Colonic mucosa (tissue), 4 donors: ENCODE measurements at regions not wholly inside any gene's neighbourhood (a gene's known extent, or its start where the extent isn't known, plus 50 kb on each side); places are given as distances from the start of the nearest gene placed in this dataset.
A peak's percentile ranks its signal among the peaks of the same experiment; 100 is the strongest.

Source experiments
- DNase-seq: peaks from one replicate; pipeline ENCODE4 v3.0.0-alpha.2; 2020
- H3K27ac ChIP-seq: fragments of 200-600 bp; one replicate; pipeline ENCODE4 v1.8.0; 2021
- H3K27me3 ChIP-seq: fragments of 200-600 bp; one replicate; pipeline ENCODE4 v1.8.0; 2021
- H3K36me3 ChIP-seq: fragments of 200-600 bp; one replicate; pipeline ENCODE4 v1.8.0; 2021
- H3K4me1 ChIP-seq: fragments of 200-600 bp; one replicate; pipeline ENCODE4 v1.8.0; 2021; ENCODE audit warnings: mild to moderate bottlenecking
- H3K4me3 ChIP-seq: fragments of 200-600 bp; one replicate; pipeline ENCODE4 v1.8.0; 2021
- H3K9ac ChIP-seq, 2 donors: one replicate each; pipeline ENCODE4 v1.7.0; 2013; ENCODE audit warnings: control low read depth in 2 of 2, low read depth in 2 of 2, low read length in 2 of 2
- H3K9me3 ChIP-seq: fragments of 200-600 bp; one replicate; pipeline ENCODE4 v1.8.0; 2021
- intact Hi-C: fragments of 100-400 bp; cut with DNase I; formaldehyde crosslinking; loops from one replicate; pipeline ENCODE4 v1.14.1; 2022
- TF ChIP-seq, protein P1 (sequence below): fragments of 200-600 bp; IDR thresholded peaks from one replicate; pipeline ENCODE4 v1.8.0; 2022; ENCODE audit warnings: antibody characterized with exemption, mild to moderate bottlenecking
- donor health status: healthy.
- donor health status: DM: no; HTN: no; CAD: no.
- donor health status: DM: no; HTN: no; CAD: no.

DNA sequence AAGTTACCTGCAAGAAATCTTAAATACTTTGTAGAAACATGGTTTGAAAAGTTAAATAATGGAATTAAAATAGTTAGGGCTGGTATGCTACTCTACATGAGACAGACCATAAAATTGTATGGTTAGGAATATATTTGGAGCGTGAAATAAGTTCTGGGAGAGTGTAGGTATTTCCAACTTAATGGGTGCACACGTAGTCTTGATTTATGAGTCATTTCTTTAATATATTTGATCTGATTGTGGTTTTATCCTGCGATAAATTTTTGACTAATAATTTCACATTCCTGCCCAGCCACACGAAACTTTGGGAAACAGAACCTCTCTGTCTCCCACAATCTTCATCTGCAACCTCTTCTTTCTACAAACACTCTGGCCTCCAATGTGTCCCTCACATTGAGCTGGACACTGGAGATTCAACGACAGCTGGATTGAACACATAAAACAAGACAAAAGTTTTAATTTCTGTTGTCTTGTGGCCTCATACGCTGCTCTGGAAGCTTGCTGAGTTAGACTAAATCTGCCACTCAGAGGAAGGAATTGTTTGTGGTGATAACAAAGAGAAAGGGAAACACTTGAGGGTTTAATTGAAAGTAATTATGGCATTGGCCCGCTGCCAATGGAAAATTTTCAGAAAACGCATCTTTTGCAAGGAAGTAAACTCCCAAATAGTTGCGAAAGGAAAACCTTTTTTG is 201.8 kb upstream of the ZNF608 start:
- H3K27ac ChIP-seq, result no peak overlapping the region
- TF ChIP-seq, protein P1, sequence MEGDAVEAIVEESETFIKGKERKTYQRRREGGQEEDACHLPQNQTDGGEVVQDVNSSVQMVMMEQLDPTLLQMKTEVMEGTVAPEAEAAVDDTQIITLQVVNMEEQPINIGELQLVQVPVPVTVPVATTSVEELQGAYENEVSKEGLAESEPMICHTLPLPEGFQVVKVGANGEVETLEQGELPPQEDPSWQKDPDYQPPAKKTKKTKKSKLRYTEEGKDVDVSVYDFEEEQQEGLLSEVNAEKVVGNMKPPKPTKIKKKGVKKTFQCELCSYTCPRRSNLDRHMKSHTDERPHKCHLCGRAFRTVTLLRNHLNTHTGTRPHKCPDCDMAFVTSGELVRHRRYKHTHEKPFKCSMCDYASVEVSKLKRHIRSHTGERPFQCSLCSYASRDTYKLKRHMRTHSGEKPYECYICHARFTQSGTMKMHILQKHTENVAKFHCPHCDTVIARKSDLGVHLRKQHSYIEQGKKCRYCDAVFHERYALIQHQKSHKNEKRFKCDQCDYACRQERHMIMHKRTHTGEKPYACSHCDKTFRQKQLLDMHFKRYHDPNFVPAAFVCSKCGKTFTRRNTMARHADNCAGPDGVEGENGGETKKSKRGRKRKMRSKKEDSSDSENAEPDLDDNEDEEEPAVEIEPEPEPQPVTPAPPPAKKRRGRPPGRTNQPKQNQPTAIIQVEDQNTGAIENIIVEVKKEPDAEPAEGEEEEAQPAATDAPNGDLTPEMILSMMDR, result no peak
- no peaks in the 10 kb centered on the region for H3K27me3 ChIP-seq
- intact Hi-C loops, result no loop called here
- no peaks in the 10 kb centered on the region for H3K9me3 ChIP-seq
- H3K9ac ChIP-seq, result no peak overlapping the region
- H3K36me3 ChIP-seq, result no peaks in the 10 kb centered on the region
- H3K4me1 ChIP-seq, result no peaks in the 10 kb centered on the region
- DNase-seq, result peak; percentile 30
- no peak overlapping the region for H3K4me3 ChIP-seq

DNA sequence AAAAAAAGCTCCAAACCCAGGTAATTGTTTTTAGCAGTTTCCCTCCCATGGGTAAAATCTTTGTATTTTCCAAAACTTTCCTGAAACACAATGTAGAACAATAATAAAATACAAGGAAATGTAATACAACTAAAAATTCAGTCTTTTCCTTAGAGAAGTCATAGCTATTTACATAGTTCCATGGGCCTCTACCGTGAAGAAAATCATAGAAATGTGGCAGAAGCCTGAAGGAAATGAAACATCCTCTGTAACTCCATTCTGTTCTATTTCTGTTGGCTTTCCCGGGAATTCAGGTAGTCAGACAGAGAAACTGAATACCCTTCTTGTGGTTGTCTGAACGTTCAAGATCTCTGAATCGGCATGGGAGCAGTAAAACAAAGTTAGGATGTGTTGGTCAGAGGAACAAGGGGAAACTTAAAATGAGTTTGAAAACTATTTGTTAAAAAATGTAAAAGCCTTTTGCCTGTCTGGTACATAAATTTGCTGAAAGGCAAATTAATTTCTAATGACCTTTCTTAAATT is 202.4 kb upstream of the ZNF608 start:
- Histone ChIP-seq H3K9ac (no peak overlapping the region), H3K4me3 (no peak overlapping the region), H3K9me3 (no peaks in the 10 kb centered on the region), H3K36me3 (no peaks in the 10 kb centered on the region), H3K27me3 (no peaks in the 10 kb centered on the region), H3K27ac (no peak overlapping the region), H3K4me1 (no peaks in the 10 kb centered on the region)
- intact Hi-C loops, result no loop called here
- TF ChIP-seq, protein P1, result no peak
- DNase-seq, result no peak

DNA sequence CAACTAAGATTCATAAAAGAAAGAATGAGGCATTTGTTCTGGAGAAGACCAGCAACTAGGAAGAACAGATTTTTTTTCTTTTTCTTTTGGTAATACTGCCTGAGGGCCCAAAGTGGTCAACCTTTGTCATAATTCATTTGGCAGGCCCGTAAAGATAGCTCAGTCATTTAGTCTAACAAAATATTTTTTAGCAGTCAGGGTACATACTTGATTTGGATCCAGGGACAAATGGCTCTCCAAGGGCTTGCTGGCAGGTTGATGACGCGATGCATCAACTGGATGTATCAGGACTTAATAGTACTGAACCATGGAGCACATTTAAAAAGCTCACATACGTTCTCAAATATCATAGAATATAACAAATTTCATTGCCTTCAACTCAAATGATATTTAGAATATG is 203.4 kb upstream of the ZNF608 start:
- intact Hi-C loops, result no loop called here
- Histone ChIP-seq H3K9me3 (no peaks in the 10 kb centered on the region), H3K36me3 (no peaks in the 10 kb centered on the region), H3K27me3 (no peaks in the 10 kb centered on the region), H3K4me1 (no peaks in the 10 kb centered on the region), H3K9ac (no peak overlapping the region), H3K4me3 (no peak overlapping the region), H3K27ac (no peak overlapping the region)
- no peak for DNase-seq
- TF ChIP-seq, protein P1, result no peak

DNA sequence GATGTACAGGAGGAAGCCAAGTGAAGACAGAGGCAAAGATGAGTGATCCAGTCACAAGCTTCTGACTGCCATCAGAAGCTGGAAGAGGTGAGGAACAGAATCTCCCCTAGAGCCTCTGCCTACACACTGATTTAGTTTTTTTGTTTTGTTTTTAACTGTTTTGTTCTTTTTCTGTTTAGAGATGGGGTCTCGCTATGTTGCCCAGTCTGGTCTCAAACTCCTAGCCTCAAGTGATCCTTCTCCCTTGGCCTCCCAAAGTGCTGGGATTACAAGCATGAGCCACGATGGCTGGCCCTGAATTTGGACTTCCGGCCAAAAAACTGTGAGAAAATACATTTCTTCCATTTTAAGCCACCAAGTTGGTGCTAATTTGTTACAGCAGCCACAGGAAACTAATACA is 204.7 kb upstream of the ZNF608 start:
- no peak overlapping the region for H3K27ac ChIP-seq
- DNase-seq, result no peak
- H3K27me3 ChIP-seq, result no peaks in the 10 kb centered on the region
- TF ChIP-seq, protein P1, result no peak
- no peaks in the 10 kb centered on the region for H3K9me3 ChIP-seq
- intact Hi-C loops, result no loop called here
- H3K4me1 ChIP-seq, result no peaks in the 10 kb centered on the region
- no peak overlapping the region for H3K9ac ChIP-seq
- H3K4me3 ChIP-seq, result no peak overlapping the region
- no peaks in the 10 kb centered on the region for H3K36me3 ChIP-seq

DNA sequence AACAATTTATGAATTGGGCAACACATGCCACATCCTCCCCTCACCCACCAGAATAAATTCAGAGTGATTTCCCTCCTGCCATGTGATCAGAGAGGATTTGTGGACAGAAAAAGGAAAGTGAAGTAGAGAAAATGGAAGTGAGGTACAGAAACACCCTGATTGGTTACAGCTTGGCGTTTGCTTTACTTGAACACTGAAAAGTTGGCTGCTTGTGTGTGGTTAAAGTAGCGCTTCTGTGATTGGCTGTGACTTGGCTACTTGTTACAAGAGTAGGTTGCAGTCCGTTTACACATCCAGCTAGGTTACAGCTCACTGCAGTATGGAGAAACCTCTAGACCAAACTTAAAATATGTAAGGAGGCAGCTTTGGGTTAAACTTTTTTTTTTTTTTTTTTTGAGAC is 205.2 kb upstream of the ZNF608 start:
- H3K27me3 ChIP-seq, result no peaks in the 10 kb centered on the region
- DNase-seq, result no peak
- intact Hi-C loops, result no loop called here
- H3K36me3 ChIP-seq, result no peaks in the 10 kb centered on the region
- no peak overlapping the region for H3K4me3 ChIP-seq
- TF ChIP-seq, protein P1, result no peak
- no peak overlapping the region for H3K27ac ChIP-seq
- H3K9me3 ChIP-seq, result no peaks in the 10 kb centered on the region
- no peak overlapping the region for H3K9ac ChIP-seq
- no peaks in the 10 kb centered on the region for H3K4me1 ChIP-seq
